EL (cell line): ENCODE measurements at regions not wholly inside any gene's neighbourhood (a gene's known extent, or its start where the extent isn't known, plus 50 kb on each side); places are given as distances from the start of the nearest gene placed in this dataset.
A peak's percentile ranks its signal among the peaks of the same experiment; 100 is the strongest.

Experiments
- DNase-seq: peaks from one replicate; pipeline ENCODE4 v3.0.0-alpha.2; 2016

GRCh38 chr15:94770199-94770598, 538.8 kb downstream of the MCTP2 start:
- no peak for DNase-seq

- DNase-seq = no peak
Observed at GRCh38 chr15:94777037-94777436, 545.7 kb downstream of the MCTP2 start.

GRCh38 chr15:94778840-94779239, 547.5 kb downstream of the MCTP2 start:
- no peak for DNase-seq

GRCh38 chr15:94780166-94780565, 548.8 kb downstream of the MCTP2 start:
- DNase-seq = no peak

GRCh38 chr15:94785091-94785490, 553.7 kb downstream of the MCTP2 start:
- no peak for DNase-seq

GRCh38 chr15:94791008-94791407, 559.6 kb downstream of the MCTP2 start:
- no peak for DNase-seq

GRCh38 chr15:94791510-94791909, 560.1 kb downstream of the MCTP2 start:
- no peak for DNase-seq

GRCh38 chr15:94792196-94792595, 560.8 kb downstream of the MCTP2 start:
- peak; percentile 31 for DNase-seq

- DNase-seq = no peak
Observed at GRCh38 chr15:94793207-94793606, 561.8 kb downstream of the MCTP2 start.

- peak; percentile 22 for DNase-seq
Observed at GRCh38 chr15:94793641-94794040, 562.3 kb downstream of the MCTP2 start.

- DNase-seq = no peak
Observed at GRCh38 chr15:94804613-94805012, 573.3 kb downstream of the MCTP2 start.

- DNase-seq = no peak
Observed at GRCh38 chr15:94815110-94815731, 583.9 kb downstream of the MCTP2 start.

- no peak for DNase-seq
Observed at GRCh38 chr15:94815914-94816313, 584.6 kb downstream of the MCTP2 start.

GRCh38 chr15:94829887-94830884, 598.8 kb downstream of the MCTP2 start:
- no peak for DNase-seq

GRCh38 chr15:94834000-94834399, 602.6 kb downstream of the MCTP2 start:
- DNase-seq = no peak

GRCh38 chr15:94834494-94834893, 603.1 kb downstream of the MCTP2 start:
- DNase-seq = no peak

- DNase-seq = no peak
Observed at GRCh38 chr15:94838281-94838680, 606.9 kb downstream of the MCTP2 start.

- peak; percentile 2 for DNase-seq
Observed at GRCh38 chr15:94840794-94841783, 609.7 kb downstream of the MCTP2 start.

GRCh38 chr15:94843060-94843459, 611.7 kb downstream of the MCTP2 start:
- DNase-seq = no peak

- no peak for DNase-seq
Observed at GRCh38 chr15:94844198-94844537, 612.8 kb downstream of the MCTP2 start.

GRCh38 chr15:94844538-94845389, 613.4 kb downstream of the MCTP2 start:
- no peak for DNase-seq

- no peak for DNase-seq
Observed at GRCh38 chr15:94845390-94845716, 614.0 kb downstream of the MCTP2 start.
